ENCODE measurements at regions not wholly inside any gene's neighbourhood (a gene's known extent, or its start where the extent isn't known, plus 50 kb on each side); places are given as distances from the start of the nearest gene placed in this dataset.

DNA sequence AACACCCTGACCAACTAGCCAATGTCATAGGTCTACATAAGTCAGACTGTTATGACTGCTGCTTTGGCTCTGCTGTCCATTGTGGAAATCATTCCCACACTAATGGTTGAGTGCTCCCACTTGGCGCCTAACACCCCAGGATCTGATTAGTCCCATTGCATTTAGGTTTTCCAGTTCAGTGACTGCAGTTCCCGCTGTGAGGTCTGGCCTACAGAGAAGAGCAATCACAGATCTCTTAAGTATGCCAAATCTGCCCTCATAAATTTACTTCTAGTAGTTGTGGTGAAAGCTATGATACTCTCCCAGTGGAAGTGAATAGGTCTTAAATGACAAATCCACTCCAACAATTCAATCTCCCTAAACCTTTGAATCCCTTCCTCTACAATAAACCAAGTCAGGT lies 77.3 kb upstream of the IL2 start (continued):
- TF ChIP-seq, protein P1, sequence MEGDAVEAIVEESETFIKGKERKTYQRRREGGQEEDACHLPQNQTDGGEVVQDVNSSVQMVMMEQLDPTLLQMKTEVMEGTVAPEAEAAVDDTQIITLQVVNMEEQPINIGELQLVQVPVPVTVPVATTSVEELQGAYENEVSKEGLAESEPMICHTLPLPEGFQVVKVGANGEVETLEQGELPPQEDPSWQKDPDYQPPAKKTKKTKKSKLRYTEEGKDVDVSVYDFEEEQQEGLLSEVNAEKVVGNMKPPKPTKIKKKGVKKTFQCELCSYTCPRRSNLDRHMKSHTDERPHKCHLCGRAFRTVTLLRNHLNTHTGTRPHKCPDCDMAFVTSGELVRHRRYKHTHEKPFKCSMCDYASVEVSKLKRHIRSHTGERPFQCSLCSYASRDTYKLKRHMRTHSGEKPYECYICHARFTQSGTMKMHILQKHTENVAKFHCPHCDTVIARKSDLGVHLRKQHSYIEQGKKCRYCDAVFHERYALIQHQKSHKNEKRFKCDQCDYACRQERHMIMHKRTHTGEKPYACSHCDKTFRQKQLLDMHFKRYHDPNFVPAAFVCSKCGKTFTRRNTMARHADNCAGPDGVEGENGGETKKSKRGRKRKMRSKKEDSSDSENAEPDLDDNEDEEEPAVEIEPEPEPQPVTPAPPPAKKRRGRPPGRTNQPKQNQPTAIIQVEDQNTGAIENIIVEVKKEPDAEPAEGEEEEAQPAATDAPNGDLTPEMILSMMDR (IDR thresholded peaks at IDR 0.05; ENCODE audit: control extremely low read depth in 1 of 3, insufficient read depth in 1 of 3, low read depth in 1 of 3, low read length in 3 of 3), result no peak
- no peak for TF ChIP-seq BRCA1 (IDR thresholded peaks at IDR 0.05; ENCODE audit: low read depth, low read length)
- no peak for TF ChIP-seq RNF2 (IDR thresholded peaks at IDR 0.05; ENCODE audit: borderline replicate concordance, low read depth, low read length, missing control alignments, poor library complexity, severe bottlenecking)
- TF ChIP-seq EZH2 (IDR thresholded peaks at IDR 0.05; ENCODE audit: low read depth, low read length, severe bottlenecking), result no peak
- TF ChIP-seq CBX5 (IDR thresholded peaks at IDR 0.05; ENCODE audit: low read depth, low read length), result no peak
- no peak for TF ChIP-seq NANOG (IDR thresholded peaks at IDR 0.05; ENCODE audit: insufficient read depth, low read depth, low read length, poor library complexity, severe bottlenecking)
- TF ChIP-seq SIX5 (IDR thresholded peaks at IDR 0.05; ENCODE audit: low read depth, low read length), result no peak
